HG03097 (cell line): ENCODE measurements at regions not wholly inside any gene's neighbourhood (a gene's known extent, or its start where the extent isn't known, plus 50 kb on each side); places are given as distances from the start of the nearest gene placed in this dataset.
"Not testable (repeated sequence)": the region's sequence is repeated elsewhere in the genome, so short reads cannot be mapped to it uniquely, and the experiment has no call there.

ENCODE experiments used
- ATAC-seq: cut with Tn5 transposase; IDR thresholded peaks from one replicate; pipeline ENCODE4 v1.9.1; 2021; ENCODE audit not compliant: unreplicated experiment, low FRiP score

DNA sequence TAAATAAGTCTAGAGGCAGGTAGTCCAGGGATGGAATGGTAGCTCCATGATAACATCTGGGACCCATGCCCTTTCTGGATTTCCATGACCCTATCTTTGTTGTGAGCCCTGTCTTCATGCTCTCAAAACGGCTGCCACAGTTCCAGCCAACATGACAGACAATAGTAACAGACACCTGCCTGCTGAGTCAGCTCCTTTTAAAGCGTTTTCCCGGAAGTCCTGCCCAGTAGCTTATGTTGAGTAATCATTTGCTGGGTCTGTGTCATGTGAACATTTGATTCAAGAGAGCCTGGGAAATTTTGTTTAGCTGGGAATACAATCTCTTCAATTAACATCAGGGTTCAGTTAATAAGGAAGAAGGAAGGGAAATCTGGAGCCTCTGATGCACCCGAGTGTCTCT lies 262.2 kb upstream of the SULF2 start:
- ATAC-seq = no peak

DNA sequence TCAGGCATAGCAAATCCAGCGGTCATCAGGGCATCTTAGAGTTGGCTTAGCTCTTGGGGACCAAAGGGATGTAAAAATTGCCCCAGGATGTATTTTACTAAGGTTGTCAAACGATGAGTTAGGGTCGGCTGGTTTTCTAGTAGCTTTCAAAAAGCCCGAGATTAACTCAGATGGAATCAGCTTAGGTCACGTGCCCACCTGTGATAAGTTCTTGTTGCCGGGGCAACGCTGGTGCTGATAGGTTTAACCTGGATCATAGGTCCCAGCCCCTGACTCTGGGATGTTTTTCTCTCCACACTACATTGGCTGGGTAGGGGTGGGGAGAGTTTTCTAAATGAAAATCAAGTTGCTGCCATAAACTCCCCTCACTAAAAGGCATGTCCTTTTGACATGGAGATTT lies 257.3 kb upstream of the SULF2 start:
- ATAC-seq = no peak

GRCh38 chr20:48041078-48041780 lies 255.9 kb upstream of the SULF2 start:
- ATAC-seq = no peak

GRCh38 chr20:48040491-48040890 lies 255.2 kb upstream of the SULF2 start:
- ATAC-seq = no peak

DNA sequence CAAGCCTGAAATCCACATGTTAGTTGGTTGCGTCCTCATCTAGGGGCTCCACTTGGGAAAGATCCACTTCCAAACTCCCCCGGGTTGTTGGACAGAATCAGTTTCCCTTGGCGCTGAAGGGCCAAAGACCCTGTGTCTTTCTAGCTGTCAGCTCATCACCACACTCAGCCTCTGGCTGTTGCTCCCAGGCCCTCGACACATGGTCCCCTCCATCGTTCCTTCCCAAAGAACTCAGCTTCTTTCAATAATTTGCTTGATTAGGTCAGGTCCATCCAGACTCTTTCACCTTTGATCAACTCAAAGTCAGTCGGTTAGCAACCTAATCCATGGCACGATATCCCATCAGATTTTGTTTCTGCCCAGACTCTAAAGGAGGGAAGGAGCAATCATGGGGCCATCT lies 254.8 kb upstream of the SULF2 start:
- ATAC-seq = no peak

GRCh38 chr20:48039514-48039913 lies 254.2 kb upstream of the SULF2 start:
- ATAC-seq = no peak

- no peak for ATAC-seq
Observed at GRCh38 chr20:48038713-48039112, 253.4 kb upstream of the SULF2 start.

- not testable (repeated sequence) for ATAC-seq
Observed at GRCh38 chr20:48037798-48038197, 252.5 kb upstream of the SULF2 start.

DNA sequence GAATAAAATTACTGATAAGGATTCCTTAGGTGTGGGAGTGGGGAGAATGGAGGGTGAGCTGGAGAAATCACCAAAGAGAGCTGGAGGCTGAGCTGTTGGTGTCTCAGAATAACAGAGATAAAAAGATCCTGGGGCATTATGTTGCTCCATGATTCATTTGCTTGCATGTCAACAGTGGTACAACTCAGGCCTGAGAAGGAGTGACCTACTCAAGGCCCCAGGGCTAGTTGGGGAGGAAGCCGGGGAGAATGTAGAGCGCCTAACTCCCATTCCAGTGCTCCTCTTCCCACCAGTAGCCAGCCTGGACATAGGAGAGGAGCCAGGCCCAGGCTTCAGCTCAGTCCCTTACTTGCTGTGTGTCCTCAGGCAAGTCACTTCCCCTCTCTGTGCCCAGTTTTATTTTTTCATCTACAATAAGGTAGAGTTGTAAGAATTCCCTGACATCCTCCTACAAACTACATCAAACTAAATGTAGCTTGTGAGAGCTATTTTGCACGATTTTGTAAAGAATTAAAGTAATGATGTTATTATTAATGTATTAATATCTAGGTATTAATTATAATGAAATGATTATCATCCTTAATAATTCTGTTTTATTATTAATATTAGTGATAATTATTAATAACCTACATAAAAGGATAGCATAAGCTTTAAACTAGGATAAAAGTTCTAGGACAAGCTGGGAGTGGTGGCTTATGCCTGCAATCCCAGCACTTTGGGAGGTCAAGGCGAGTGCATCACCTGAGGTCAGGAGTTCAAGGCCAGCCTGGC lies 250.9 kb upstream of the SULF2 start:
- no peak for ATAC-seq

DNA sequence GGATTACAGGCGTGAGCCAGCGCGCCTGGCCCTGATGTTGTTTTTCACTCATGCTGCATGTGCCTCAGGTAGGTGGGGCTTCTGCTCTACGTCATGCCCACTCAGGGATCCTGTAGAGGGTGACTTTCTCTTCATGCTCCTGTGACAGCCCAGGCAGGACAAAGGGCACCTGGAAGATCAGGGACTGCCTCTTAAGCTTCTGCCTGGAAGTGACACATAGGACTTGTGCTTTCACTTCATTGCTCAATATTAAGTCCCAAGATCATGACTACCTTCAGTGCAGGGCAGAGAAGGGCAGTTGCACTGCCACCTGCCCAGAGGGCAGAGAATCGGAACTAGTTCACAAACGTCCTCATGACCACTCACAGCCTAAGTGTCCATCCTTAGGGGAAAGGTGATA lies 249.5 kb upstream of the SULF2 start:
- ATAC-seq = no peak

- not testable (repeated sequence) for ATAC-seq
Observed at GRCh38 chr20:48033005-48033404, 247.7 kb upstream of the SULF2 start.

DNA sequence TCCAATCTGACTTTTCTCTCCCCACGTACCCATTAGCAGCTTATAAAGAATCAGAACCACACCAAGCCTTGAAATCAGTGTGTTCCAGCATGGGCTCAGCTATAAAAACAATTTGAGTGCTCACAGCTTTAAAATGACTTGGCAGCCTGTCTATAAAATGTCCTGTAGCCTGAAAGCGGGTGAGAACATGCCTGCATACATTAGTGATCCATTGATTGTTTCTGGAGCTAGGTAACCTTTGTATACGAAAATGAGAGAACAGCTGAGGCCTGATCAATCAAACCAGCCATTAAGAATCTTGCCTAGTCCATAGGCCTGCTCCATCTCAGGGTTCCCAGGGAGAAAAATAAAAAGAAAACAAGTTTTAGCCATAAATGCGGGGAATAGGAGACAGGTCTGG lies 245.8 kb upstream of the SULF2 start:
- ATAC-seq = no peak

DNA sequence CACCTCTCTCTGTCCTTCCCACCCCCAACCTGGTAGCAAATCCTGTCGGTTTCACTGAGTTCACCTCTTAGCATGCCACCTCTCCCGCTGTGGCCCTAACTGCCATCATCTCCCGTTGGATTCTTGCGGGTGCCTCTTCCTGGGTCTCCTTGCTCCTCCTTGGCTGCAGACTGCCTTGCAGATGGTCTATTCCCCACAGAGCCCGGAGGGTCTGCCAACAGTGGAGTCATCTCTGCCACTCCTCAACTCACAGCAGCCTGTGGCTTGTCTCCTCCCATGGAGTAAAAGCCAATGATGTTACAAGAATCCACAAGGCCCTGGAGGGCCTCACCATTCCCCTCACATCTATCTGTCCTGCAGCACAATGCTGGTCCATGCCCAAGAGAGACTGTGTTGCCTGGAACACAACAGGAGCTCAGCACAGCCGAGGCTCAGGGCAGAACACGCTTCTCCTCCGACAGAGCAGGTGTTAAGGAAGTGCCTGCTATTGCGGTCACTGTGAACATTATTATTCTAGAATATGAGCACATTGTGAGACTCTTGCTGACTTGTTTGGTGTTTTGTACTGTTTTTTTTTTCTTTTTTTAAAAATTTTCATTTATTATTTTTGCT lies 241.8 kb upstream of the SULF2 start:
- no peak for ATAC-seq

- ATAC-seq = no peak
Observed at GRCh38 chr20:48025661-48026060, 240.4 kb upstream of the SULF2 start.

GRCh38 chr20:48025051-48025515 lies 239.8 kb upstream of the SULF2 start:
- no peak for ATAC-seq

GRCh38 chr20:48024539-48024938 lies 239.3 kb upstream of the SULF2 start:
- ATAC-seq = no peak

GRCh38 chr20:48020696-48021095 lies 235.4 kb upstream of the SULF2 start:
- ATAC-seq = not testable (repeated sequence)

- ATAC-seq = no peak
Observed at GRCh38 chr20:48019940-48020339, 234.7 kb upstream of the SULF2 start.

GRCh38 chr20:48019496-48019895 lies 234.2 kb upstream of the SULF2 start:
- ATAC-seq = no peak

GRCh38 chr20:48018851-48019250 lies 233.6 kb upstream of the SULF2 start:
- not testable (repeated sequence) for ATAC-seq

- no peak for ATAC-seq
Observed at GRCh38 chr20:48017992-48018391, 232.7 kb upstream of the SULF2 start.

DNA sequence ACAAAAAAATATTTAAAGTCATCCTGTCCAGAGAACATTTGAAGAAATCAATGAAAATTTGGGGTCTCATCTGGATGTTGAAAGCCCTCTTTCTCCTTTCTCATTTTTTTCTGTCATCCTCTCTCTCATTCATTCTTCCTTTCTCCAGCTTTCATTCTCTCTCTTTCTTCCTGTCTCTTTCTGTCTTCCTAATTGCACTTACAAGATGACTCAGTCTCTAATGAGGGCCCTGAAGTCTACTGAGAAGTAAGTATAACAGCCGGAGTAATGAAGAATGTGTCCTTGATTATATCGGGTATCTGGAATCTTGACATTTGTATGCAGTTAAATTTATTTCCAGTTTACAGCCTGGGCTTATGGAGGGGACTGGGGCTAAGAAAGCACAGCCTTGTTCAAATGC lies 232.2 kb upstream of the SULF2 start:
- ATAC-seq = no peak
